ENCODE measurements at regions not wholly inside any gene's neighbourhood (a gene's known extent, or its start where the extent isn't known, plus 50 kb on each side); places are given as distances from the start of the nearest gene placed in this dataset.
"Not testable (repeated sequence)": the region's sequence is repeated elsewhere in the genome, so short reads cannot be mapped to it uniquely, and the experiment has no call there.

- no peak for DNase-seq (ENCODE audit: low read depth)
These were observed 173.1 kb upstream of the RAB6C start for GRCh38 chr2:129806317-129806716.

GRCh38 chr2:129806990-129807389 is 172.5 kb upstream of the RAB6C start:
- no peak for DNase-seq (ENCODE audit: low read depth)

DNA sequence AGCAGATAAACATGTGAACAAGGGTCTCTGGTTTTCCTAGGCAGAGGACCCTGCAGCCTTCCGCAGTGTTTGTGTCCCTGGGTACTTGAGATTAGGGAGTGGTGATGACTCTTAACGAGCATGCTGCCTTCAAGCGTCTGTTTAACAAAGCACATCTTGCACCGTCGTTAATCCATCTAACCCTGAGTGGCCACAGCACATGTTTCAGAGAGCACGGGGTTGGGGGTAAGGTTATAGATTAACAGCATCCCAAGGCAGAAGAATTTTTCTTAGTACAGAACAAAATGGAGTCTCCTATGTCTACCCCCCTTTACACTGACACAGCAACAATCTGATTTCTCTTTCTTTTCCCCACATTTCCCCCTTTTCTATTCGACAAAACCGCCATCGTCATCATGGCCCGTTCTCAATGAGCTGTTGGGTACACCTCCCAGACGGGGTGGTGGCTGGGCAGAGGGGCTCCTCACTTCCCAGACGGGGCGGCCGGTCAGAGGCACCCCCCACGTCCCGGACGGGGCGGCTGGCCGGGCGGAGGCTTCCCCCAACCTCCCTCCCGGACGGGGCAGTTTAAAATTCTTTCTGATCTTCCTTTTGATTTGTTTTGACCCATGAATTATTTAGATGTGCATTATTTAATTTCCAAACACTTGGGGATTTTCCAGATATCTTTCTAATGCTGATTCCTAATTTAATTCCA is 171.7 kb upstream of the RAB6C start:
- not testable (repeated sequence) for DNase-seq (ENCODE audit: low read depth)

- DNase-seq (ENCODE audit: low read depth): no peak
These were observed 168.9 kb upstream of the RAB6C start for GRCh38 chr2:129810521-129810920.

DNA sequence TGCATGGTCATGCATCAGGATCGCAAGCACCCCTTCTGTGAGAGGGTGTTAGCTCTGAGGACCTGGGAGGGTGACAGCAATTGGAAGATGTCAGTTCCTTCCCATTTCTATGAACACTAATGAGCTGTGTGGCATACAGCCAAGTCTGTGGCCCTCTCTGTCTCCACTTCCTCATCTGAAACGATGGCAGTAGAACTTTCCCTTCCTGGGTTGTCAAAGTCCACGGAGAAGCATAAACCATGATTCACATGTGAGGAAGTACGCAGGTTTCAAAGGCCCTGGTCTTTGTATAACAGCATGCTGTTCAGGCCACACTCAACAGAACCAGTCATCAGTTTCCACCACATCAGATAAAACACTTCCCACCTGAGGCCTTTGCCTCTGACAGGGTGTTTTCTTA is 167.4 kb upstream of the RAB6C start:
- peak; percentile 40 for DNase-seq (ENCODE audit: low read depth)

DNA sequence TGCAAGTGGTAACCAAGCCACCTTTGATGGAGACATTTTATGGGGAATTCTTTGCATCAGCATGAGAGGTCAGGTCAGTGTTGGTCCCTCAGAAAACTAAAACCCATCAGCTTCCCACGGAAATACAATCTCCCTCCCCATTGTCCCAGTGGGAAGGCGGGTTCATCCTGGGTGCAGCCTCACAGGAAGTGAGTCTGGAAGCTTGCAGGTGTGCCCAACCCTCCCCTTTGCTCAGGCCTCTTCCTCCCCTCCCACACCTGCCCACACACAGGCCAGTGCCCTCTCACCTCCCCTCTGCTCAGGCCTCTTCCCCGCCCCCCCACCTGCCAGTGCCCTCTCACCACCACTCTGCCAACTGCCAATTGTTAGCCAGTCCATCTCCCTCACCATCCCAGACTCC is 166.8 kb upstream of the RAB6C start:
- no peak for DNase-seq (ENCODE audit: low read depth)

- DNase-seq (ENCODE audit: low read depth): no peak
These were observed 166.1 kb upstream of the RAB6C start for GRCh38 chr2:129813404-129813803.

- DNase-seq (ENCODE audit: low read depth): no peak
These were observed 162.5 kb upstream of the RAB6C start for GRCh38 chr2:129816813-129817574.

DNA sequence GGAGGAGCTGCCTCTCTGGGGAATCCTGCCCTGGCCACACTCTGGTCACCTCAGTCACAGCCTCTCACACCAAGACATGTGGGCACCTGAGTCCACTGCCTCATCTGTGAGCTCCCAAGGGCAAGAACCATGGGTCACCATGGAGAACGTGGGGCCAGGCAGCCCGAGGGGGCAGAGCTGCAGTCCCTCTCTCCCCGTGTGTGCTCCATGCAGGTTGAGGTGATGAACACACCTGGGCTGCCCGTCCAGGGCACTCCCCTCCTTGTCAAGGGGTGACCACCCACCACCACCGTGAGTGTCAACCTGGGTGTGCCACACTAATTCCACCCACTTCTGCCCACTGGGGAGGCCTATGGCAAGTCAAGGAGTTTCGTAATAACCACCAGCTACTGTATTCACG is 159.6 kb upstream of the RAB6C start:
- DNase-seq (ENCODE audit: low read depth): no peak

DNA sequence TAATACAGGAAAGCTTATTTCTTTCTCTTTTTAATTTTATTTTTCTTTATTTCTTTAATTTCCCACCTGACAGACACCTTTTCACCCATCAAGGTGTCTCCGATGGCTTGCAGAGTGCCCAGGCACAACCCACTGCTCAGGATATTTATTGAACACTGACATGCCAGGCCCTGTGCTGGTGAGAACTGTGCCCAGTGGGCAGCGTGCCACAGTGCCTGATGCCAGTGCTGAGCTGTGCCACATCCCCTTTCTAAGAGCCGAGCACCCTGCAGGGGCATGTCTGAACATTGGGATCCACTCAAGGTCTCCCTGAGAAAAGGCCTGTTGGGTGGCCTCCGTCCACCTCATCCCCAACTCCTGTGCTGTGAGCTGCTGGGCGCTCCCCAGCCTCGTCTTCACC is 158.6 kb upstream of the RAB6C start:
- DNase-seq (ENCODE audit: low read depth): no peak

- no peak for DNase-seq (ENCODE audit: low read depth)
These were observed 158.0 kb upstream of the RAB6C start for GRCh38 chr2:129821445-129821844.

- no peak for DNase-seq (ENCODE audit: low read depth)
These were observed 156.4 kb upstream of the RAB6C start for GRCh38 chr2:129823044-129823443.

DNA sequence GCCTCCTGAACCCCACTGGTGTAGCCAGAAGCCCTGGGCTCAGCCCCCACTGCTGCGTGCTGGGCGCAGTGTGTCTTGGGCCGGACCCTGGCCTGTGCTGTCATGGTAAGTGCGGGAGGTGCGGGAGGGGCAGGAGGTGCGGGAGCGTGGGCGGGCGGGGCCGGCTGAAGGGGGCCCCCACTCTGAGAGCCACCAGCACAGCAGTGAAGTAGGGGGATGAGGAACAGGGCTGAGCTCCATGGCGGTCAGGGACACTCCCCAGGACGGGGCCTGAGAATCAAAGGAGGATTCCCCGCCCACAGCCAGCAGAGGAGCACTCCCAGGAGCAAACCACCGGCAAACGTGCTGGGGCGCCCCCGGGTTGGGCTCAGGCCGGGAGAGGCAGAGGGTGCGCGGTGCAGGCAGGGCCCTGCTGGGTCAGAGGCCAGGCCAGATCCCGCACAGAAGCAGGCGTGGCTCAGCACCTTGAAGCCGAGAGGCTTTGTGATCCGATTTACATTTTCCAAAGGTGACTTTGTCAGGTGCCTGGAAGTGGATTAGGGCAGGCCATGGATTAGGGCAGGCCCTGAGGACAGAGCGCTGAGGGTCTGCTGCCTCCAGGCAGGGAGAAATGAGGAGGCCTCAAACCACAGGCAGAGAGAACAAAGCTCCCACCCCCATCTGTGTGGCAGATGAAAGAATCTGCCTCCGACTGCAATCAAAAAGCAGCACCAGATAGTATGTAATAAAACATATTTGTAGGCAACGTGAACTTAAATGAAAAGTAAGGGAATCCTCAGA is 152.0 kb upstream of the RAB6C start:
- DNase-seq (ENCODE audit: low read depth): no peak

GRCh38 chr2:129828792-129829191 is 150.7 kb upstream of the RAB6C start:
- no peak for DNase-seq (ENCODE audit: low read depth)

GRCh38 chr2:129829588-129829987 is 149.9 kb upstream of the RAB6C start:
- DNase-seq (ENCODE audit: low read depth): no peak

DNA sequence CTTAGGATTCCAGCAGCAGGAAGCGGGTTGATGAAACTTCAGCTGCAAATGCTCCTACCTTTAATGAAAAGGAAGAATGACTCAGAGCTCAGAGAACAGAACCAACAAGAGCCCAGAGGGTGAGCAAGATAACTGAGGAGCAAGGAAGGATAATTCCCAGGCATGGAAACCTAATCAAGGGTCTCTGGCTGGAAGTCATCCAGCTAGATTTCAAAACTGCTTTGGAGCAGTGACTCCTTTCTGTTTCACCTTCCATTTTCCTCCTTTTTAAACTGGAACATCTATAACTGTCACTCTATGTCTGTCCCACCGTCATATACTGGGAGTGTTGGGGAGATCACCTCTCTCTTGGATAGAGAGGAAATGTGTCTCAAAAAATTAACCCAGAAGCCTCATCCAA is 148.4 kb upstream of the RAB6C start:
- DNase-seq (ENCODE audit: low read depth): no peak

GRCh38 chr2:129833465-129833864 is 146.0 kb upstream of the RAB6C start:
- not testable (repeated sequence) for DNase-seq (ENCODE audit: low read depth)

DNA sequence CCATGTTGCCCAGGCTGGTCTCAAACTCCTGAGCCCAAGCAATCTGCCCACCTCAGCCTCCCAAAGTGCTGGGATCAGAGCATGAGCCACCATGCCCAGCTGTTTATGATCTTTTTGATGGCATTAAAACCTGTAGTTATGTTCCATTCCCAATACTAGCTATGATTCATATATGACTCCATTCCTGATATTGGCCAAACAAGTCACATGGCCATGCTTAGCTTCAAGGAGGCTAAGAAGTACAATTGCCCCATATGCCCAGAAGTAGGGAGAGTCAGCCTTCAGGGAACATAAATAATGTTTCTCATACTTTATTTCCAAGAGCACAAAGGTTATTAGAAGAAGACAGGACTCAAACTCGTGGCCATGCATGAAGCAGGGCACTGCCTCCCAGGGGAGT is 132.4 kb upstream of the RAB6C start:
- DNase-seq (ENCODE audit: low read depth): no peak

DNA sequence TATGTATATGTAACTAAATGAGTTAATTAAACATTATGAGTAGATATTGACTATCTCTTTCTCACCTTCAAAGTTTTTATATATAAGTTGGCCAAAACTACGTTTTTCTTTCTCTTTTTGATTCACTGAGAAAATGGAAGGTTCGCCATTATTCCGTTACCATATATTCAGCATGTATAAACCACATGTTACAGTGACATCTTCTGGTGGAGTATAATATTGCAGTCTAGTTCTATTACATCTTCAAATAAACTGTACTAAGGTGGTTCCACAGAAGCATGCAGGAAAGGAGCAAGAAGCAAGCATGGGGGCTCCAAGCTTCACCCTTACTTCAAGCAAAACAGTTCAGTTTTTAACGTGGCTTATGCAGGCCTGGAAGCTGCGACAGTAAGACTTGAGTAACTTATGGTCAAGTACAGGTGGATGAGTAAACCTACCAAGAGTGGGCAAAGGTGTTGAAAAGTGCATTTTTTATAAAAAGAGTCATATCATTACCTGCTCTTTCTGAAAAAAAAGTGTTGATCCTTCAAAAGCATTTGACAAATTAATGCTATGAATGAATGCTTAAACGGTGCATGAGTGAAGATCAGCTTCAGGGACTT is 129.8 kb upstream of the RAB6C start:
- DNase-seq (ENCODE audit: low read depth): peak; percentile 68

DNA sequence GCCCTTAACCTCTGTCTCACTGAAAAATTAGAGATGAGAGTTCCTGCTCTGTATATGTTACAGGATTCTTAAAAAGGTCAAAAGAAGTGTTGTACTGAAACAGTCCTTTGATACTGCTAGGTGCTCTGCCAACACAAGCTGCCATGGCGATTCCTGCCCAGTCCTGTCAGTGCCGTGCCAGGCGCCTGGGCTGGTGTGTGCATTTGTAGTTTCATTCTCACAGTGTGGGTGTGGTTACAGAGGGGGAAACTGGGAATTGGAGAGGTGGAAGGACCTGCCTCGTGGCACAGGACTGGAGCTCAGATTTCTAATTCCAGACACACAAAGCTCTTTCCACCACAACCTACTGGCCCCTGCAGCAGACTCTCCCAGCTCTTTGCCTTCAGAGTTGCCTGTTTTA is 122.3 kb upstream of the RAB6C start:
- DNase-seq (ENCODE audit: low read depth): no peak

DNA sequence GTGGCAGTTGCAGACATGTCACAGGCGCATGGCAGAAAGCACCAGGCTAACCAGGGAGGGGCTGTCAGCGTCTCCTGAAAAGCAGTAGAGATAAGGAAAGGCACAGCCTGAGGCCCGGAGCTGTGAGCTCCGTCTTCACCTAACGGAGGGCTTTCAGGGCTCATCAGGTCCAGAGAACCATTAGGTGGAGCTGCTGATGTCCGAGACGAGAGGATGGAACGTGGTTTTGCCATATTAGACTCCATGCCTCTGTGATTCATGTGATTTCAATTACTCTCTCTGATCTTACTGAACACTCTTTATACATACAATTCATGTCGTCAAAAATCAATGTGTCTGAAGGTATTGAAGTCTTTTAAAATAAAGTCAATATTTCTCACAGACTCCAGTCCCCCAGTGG is 120.3 kb upstream of the RAB6C start:
- DNase-seq (ENCODE audit: low read depth): no peak

DNA sequence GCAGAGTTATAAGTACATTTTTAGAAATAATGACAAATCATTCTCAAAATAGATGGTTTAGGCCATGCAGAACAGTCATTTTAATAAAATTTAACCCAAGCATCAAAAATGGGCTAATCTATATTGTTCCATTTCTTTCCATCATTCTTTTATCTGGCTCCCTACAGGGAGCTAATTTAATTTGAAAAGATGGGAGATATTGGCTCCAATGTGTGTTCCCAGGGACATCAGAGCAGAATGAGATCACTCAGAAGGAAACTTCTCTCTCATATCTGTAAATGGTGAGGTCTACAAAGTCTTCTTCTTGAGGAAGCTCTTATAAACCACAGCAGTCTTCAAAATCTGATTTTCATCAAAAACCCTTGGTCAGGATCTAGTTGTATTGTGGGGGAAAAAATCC is 119.4 kb upstream of the RAB6C start:
- no peak for DNase-seq (ENCODE audit: low read depth)

Data from forelimb muscle (tissue), 1 donor.